Astrocyte of the cerebellum (primary cell): ENCODE measurements at regions not wholly inside any gene's neighbourhood (a gene's known extent, or its start where the extent isn't known, plus 50 kb on each side); places are given as distances from the start of the nearest gene placed in this dataset.

ENCODE experiments used
- DNase-seq: peaks from one replicate; pipeline ENCODE4 v3.0.0-alpha.2; 2011; ENCODE audit warnings: low read depth
- H3K4me3 ChIP-seq: 2 replicates; pipeline ENCODE4 v1.5.1; 2011; ENCODE audit warnings: mild to moderate bottlenecking, low read depth, low read length, moderate library complexity
- in situ Hi-C: cut with HindIII; loops from 2 replicates; pipeline ENCODE4 v1.10.0; 2017; ENCODE audit warnings: low sequenced_read_pairs
- TF ChIP-seq, protein P1 (sequence below): IDR thresholded peaks from 2 replicates; pipeline ENCODE4 v1.5.1; 2012; ENCODE audit warnings: low read length, low read depth, moderate library complexity, mild to moderate bottlenecking; ENCODE audit errors: missing control alignments

DNA sequence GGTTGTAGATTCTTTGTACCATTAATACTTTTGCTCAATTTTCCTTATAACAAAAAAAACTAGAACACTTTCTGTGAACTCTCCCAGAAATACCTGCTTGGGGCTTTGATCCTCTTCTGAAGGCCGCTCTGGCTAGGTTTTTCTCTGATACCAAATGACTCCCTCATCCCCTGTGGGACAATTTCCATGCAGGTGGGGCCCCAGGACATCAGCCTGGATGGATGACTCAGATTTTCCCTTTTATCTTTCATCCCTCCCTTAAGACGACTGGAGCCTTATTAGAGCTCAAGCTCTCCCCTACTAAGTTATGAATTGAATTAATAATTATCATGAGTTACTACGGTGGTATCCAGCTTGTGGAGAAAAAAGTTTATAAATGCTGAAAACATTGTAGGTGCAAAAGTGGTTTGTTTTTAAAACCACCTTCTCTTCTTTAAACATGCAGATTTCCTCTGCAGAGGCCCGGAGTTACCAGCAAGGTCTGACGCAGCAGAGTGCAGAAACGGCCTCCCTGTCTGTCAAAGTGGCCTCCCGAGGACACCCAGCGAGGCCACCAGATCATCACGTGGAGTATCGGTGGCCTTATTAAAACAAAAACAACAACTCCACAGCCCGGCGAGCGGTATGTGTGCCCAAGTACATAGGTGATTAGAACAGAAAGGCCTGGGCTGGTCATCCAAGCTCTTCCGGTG is 50.8 kb upstream of the IRX4 start:
- in situ Hi-C loops, result no loop called here
- no peak for DNase-seq
- TF ChIP-seq, protein P1, sequence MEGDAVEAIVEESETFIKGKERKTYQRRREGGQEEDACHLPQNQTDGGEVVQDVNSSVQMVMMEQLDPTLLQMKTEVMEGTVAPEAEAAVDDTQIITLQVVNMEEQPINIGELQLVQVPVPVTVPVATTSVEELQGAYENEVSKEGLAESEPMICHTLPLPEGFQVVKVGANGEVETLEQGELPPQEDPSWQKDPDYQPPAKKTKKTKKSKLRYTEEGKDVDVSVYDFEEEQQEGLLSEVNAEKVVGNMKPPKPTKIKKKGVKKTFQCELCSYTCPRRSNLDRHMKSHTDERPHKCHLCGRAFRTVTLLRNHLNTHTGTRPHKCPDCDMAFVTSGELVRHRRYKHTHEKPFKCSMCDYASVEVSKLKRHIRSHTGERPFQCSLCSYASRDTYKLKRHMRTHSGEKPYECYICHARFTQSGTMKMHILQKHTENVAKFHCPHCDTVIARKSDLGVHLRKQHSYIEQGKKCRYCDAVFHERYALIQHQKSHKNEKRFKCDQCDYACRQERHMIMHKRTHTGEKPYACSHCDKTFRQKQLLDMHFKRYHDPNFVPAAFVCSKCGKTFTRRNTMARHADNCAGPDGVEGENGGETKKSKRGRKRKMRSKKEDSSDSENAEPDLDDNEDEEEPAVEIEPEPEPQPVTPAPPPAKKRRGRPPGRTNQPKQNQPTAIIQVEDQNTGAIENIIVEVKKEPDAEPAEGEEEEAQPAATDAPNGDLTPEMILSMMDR, result no peak
- H3K4me3 ChIP-seq, result no peak overlapping the region
